ENCODE measurements at regions not wholly inside any gene's neighbourhood (a gene's known extent, or its start where the extent isn't known, plus 50 kb on each side); places are given as distances from the start of the nearest gene placed in this dataset.

DNA sequence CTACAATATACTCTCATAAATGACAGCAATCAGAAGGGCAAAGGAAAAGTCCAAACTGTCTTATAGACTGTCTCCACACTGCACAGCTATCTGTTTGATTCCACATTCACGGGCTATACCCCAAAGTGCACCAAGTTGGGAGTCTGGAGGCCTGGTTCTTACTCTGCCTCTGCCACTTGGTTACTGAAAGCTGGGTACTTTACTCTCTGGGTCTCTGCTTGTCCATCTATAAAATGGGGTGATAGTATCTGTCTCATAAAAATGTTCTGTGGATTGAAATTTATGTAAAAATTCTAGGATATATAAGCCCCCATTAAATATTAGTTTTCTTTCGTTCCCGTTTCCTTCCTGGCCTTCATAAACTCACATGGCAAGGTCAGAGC is 86.5 kb downstream of the CD164 start:
- no peak for DNase-seq (ENCODE audit: low read depth)
- no peak overlapping the region for H3K4me3 ChIP-seq (ENCODE audit: low read length)
- TF ChIP-seq, protein P1, sequence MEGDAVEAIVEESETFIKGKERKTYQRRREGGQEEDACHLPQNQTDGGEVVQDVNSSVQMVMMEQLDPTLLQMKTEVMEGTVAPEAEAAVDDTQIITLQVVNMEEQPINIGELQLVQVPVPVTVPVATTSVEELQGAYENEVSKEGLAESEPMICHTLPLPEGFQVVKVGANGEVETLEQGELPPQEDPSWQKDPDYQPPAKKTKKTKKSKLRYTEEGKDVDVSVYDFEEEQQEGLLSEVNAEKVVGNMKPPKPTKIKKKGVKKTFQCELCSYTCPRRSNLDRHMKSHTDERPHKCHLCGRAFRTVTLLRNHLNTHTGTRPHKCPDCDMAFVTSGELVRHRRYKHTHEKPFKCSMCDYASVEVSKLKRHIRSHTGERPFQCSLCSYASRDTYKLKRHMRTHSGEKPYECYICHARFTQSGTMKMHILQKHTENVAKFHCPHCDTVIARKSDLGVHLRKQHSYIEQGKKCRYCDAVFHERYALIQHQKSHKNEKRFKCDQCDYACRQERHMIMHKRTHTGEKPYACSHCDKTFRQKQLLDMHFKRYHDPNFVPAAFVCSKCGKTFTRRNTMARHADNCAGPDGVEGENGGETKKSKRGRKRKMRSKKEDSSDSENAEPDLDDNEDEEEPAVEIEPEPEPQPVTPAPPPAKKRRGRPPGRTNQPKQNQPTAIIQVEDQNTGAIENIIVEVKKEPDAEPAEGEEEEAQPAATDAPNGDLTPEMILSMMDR (conservative IDR thresholded peaks at IDR 0.05; ENCODE audit: low read length): no peak

DNA sequence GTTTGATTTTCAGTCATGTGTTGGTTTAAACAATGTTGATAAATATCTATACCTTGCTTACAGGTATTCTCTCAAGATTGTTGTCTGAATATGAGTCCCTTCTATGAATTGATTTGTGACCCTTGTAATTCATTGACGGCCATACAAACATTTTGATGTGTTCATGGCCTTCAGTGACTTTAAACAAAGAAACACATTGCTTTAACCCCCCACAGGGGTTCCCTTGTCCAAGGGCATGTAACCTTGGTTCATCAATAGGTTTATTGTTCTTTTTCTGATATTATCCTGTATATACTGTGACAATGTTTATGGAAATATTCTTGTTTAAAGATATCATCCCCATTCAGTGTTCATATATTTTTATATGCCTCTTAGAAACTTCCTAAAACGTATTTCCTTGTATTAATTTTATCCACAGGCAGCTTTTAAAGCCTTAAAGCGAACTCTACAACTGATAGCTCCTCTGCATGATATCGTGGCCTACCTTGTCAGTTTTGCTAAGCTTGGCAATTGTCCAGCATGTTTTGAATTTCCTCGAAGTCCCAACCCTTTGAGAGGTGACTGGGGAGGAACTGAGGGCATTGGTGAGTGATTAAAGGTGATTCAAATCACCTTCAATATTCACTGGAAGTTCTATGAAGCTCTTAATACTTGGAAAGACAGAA is 87.0 kb downstream of the CD164 start:
- no peak overlapping the region for H3K4me3 ChIP-seq (ENCODE audit: low read length)
- TF ChIP-seq, protein P1 (conservative IDR thresholded peaks at IDR 0.05; ENCODE audit: low read length): no peak
- no peak for DNase-seq (ENCODE audit: low read depth)

DNA sequence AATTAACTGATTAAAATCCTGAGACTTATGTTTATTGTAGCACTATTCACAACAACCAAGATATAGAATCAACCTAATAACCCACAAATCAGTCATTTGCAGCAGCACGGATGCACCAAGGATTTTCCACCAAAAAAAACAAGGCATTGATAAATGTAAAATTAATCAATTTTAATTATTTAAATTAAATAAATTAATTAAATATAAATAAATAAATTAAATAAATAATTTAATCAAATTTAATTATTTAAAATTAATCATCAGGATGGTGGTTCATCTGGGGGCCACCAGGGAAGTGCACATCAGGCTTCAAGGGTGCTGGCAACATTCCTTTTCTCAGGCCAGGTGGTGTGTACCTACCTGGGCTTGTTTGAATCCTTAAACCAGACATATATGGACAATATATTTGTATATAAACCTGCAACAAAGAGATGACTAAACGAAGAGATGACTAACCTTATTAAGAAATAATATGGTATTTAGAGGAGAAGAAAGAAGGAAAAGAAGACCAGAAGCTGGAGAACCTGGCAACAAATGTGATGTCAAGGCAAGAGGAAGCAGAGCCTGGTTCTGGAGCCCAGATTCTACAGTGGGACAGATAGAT is 89.2 kb downstream of the CD164 start:
- no peak overlapping the region for H3K4me3 ChIP-seq (ENCODE audit: low read length)
- no peak for DNase-seq (ENCODE audit: low read depth)
- TF ChIP-seq, protein P1 (conservative IDR thresholded peaks at IDR 0.05; ENCODE audit: low read length): no peak

DNA sequence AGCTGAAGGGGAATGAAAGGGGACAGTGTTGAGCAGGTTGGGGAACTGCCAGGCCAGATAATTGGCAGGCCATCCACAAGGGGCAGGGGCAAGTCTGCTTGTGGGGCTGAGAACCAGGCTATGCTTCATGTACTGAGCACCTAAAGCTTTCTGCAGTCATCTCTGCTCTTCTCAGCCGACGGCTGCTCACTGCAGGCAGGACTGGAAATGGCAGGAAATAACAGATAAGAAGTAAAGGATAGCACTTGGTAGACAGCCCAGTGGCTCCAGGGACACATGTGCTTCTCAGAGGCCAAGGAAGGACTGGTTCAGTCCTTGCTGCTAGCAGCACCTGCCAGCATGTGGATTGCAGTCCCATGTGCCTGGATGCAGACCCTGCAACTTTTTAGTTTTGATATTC is 89.8 kb downstream of the CD164 start:
- no peak overlapping the region for H3K4me3 ChIP-seq (ENCODE audit: low read length)
- DNase-seq (ENCODE audit: low read depth): no peak
- TF ChIP-seq, protein P1 (conservative IDR thresholded peaks at IDR 0.05; ENCODE audit: low read length): no peak

DNA sequence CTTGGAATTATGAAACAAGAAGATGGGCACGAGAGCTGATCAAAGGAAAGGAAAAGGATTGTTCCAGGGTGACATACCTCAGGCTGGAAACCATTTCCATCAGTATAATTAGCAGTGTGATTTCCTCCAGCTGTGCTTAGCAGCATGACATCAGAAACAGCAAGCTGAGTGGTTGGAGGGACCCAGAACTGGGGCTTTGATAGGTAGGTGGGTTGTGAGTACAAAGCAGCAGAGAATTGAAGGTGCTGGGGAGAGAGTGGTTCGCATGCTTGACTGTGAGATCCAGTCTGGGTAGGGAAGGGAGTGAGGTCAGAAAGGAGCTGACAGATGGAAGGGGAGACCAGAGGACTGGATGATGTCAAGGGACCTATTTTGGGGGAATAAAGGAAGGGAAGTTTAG is 90.4 kb downstream of the CD164 start:
- no peak overlapping the region for H3K4me3 ChIP-seq (ENCODE audit: low read length)
- TF ChIP-seq, protein P1 (conservative IDR thresholded peaks at IDR 0.05; ENCODE audit: low read length): no peak
- no peak for DNase-seq (ENCODE audit: low read depth)

DNA sequence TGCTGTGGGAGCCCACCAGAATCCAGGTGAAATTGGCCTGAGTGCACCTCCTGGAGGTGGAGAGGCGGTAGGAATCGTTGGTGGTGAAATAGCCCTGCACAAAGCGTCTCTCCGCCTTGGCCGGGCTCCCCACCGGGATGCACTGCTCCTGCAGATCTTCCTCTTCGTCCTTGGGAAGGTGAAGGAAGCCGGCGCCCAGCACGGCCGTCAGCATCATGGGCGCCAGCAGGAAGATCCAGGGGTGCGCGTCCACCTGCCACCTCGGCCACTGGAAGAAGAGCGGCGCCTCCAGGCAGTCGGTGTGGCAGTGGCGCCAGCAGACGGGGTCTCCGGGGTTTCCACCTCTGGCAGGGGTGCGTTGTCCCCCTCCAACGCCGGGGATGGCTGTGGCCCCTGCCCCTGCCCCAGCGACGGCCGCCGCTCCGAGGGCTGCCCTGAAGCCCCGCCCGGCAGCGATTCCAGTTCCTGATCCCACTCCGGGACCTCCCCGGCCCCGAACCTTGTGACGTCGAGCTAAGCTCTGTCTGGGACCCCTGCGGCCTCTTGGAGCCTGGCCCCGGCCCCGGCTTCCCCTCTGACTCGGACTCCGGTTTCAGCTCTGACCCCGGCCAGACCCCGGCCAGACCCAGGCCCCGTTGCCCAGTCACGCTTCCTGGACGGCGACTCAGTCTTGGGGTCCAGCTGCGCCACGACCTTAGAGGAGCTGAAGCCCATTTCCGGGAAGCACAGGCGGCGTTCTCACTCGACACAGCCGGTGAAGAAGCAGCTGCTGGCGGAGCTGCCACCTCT is 91.9 kb downstream of the CD164 start:
- no peak for DNase-seq (ENCODE audit: low read depth)

More for the DNA sequence above, 91.9 kb downstream of the CD164 start:
- TF ChIP-seq, protein P1 (conservative IDR thresholded peaks at IDR 0.05; ENCODE audit: low read length): no peak
- H3K4me3 ChIP-seq (ENCODE audit: low read length): no peak overlapping the region

Data from AG10803 (cell line).